Pancreas (tissue), 10 donors: ENCODE measurements at regions not wholly inside any gene's neighbourhood (a gene's known extent, or its start where the extent isn't known, plus 50 kb on each side); places are given as distances from the start of the nearest gene placed in this dataset.

Source experiments
- ATAC-seq, 4 donors: fragments of 200-7000 bp; cut with Tn5 transposase; one replicate each; pipeline versions ENCODE4 v1.8.0 to v1.9.1; 2020; ENCODE audit warnings: mild to moderate bottlenecking in 4 of 4, moderate library complexity in 4 of 4
- DNase-seq, 6 donors: peaks; one replicate each; pipeline ENCODE4 v3.0.0-alpha.2; 2020
- FAIRE-seq: peaks from 2 replicates; lab custom pipeline; 2012; peaks lifted over from hg19 to GRCh38; lab: Jason Lieb, UNC
- H3K27ac ChIP-seq, 4 donors: fragments of 200-600 bp; sonication (generic); 1 replicate in 3 of 4; 2 replicates in 1 of 4; pipeline versions ENCODE4 v1.5.0 to v1.8.0; 2020
- H3K27me3 ChIP-seq, 4 donors: fragments of 200-600 bp; one replicate each; pipeline ENCODE4 v1.8.0; 2021
- H3K36me3 ChIP-seq, 3 donors: fragments of 200-600 bp; sonication (generic) in 1 of 3; one replicate each; pipeline versions ENCODE4 v1.5.0 to v1.8.0; 2020 to 2021
- H3K4me1 ChIP-seq, 3 donors: fragments of 200-600 bp; one replicate each; pipeline ENCODE4 v1.8.0; 2021
- H3K4me3 ChIP-seq, 4 donors: fragments of 200-600 bp; sonication (generic) in 2 of 4; one replicate each; pipeline versions ENCODE4 v1.5.0 to v1.8.0; 2020 to 2021
- H3K9me3 ChIP-seq, 4 donors: fragments of 200-600 bp; one replicate each; pipeline ENCODE4 v1.8.0; 2021
- CTCF ChIP-seq, 4 donors: fragments of 200-600 bp; sonication (generic) in 3 of 4; IDR thresholded peaks; one replicate each; pipeline versions ENCODE4 v1.5.0 to v1.8.0; 2021; ENCODE audit warnings: antibody characterized with exemption in 4 of 4
- WGBS, 2 donors: extraction: QIAGEN DNeasy Blood & Tissue Kit; methylation state at CpG; one replicate each; pipeline ENCODE4 v1.1.7; 2013; 5-methylcytosine and 5-hydroxymethylcytosine counted together
- intact Hi-C, 3 donors: fragments of 100-400 bp; cut with DNase I; formaldehyde crosslinking; loops; one replicate each; pipeline versions ENCODE4 v1.11.1 to v1.14.2; 2022
- donor health status: healthy with polysubstance abuse.
- donor health status: DM: no; HTN: no; CAD: no; lungs with moderate emphysema.
- donor health status: DM: no; HTN: no; CAD: no.
- donor health status: control.
- donor health status: control.
- donor health status: Bipolar disorder and iron deficiency.
- donor health status: DM: yes; HTN: yes; CAD: no.
- donor health status: DM: no; HTN: no; CAD: no.
- donor health status: DM: no; HTN: no; CAD: no.
- donor health status: DM: yes; HTN: yes; CAD: no.

GRCh38 chr7:113204415-113204814, 86.1 kb upstream of the SMIM30 start:
- Histone ChIP-seq H3K36me3 (no peaks in the 10 kb centered on the region), H3K9me3 (no peaks in the 10 kb centered on the region), H3K4me3 (no peak overlapping the region), H3K4me1 (no peaks in the 10 kb centered on the region), H3K27ac (no peak overlapping the region), H3K27me3 (no peaks in the 10 kb centered on the region)
- intact Hi-C loops: no loop called here
- no peak for ATAC-seq
- TF ChIP-seq CTCF (IDR thresholded peaks at IDR 0.05): no peak
- DNase-seq: no peak
- no peak for FAIRE-seq

DNA sequence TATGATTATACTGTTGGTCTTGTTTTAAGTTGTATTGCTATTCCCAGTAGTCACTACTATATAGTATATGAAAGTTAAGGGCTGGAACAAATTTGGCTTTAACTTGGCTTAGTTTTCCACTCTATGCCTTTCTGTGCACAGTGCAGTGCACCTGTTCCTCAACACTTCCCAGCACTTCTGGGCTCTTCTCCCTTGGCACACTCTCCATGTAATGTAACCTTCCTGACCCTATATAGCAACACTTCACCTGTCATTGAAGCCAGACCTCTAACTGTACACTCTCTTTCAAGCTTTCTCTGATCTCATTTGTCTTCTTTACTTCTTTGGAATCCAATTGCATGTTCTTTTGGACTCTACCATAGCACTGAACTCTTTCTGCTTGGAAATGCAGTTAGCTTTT, 83.9 kb upstream of the SMIM30 start:
- intact Hi-C loops: no loop called here
- ATAC-seq: no peak
- Histone ChIP-seq H3K27me3 (no peaks in the 10 kb centered on the region), H3K4me1 (peaks cover 0 to 7% (median 0%) of the 10 kb centered on the region in 3 donors), H3K4me3 (no peak overlapping the region), H3K36me3 (no peaks in the 10 kb centered on the region), H3K27ac (no peak overlapping the region), H3K9me3 (no peaks in the 10 kb centered on the region)
- no peak for TF ChIP-seq CTCF (IDR thresholded peaks at IDR 0.05)
- no peak for FAIRE-seq
- no peak for DNase-seq

DNA sequence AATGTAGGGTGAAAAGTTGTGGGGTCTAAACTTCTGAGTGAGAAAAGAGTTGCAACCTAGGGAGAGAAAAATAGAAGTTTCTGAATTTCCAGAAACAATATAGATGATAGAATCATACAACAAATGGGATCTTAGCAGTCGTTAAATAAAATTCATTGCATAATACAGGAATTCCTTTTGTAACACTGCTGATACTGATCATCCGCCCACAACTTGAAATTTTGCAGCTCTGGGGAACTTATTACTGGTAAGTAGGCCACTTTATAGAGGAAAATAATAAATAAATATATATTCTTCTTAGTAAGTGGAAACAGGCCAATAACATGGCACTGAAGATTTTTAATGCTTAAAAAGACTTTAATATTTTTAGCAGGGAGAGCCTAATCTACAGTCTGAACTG, 81.9 kb upstream of the SMIM30 start:
- WGBS, 2 donors: 79 to 92% methylated on average over 2 of the region's 2 CpGs
- intact Hi-C loops: no loop called here

GRCh38 chr7:113199841-113200240, 81.5 kb upstream of the SMIM30 start:
- Histone ChIP-seq H3K9me3 (no peaks in the 10 kb centered on the region), H3K27ac (no peak overlapping the region), H3K27me3 (no peaks in the 10 kb centered on the region), H3K4me1 (peaks cover 0 to 7% (median 0%) of the 10 kb centered on the region in 3 donors), H3K4me3 (no peak overlapping the region), H3K36me3 (no peaks in the 10 kb centered on the region)
- no peak for TF ChIP-seq CTCF (IDR thresholded peaks at IDR 0.05)
- WGBS, 2 donors: 32 to 46% methylated on average over 2 of the region's 2 CpGs
- intact Hi-C loops: no loop called here
- FAIRE-seq: no peak
- DNase-seq: no peak
- no peak for ATAC-seq

More for the DNA sequence above, 81.9 kb upstream of the SMIM30 start:
- TF ChIP-seq CTCF (IDR thresholded peaks at IDR 0.05): no peak
- ATAC-seq (no peak), DNase-seq (no peak), FAIRE-seq (no peak)
- Histone ChIP-seq H3K4me1 (peaks cover 0 to 7% (median 0%) of the 10 kb centered on the region in 3 donors), H3K27ac (no peak overlapping the region), H3K36me3 (no peaks in the 10 kb centered on the region), H3K4me3 (no peak overlapping the region), H3K9me3 (no peaks in the 10 kb centered on the region), H3K27me3 (no peaks in the 10 kb centered on the region)

DNA sequence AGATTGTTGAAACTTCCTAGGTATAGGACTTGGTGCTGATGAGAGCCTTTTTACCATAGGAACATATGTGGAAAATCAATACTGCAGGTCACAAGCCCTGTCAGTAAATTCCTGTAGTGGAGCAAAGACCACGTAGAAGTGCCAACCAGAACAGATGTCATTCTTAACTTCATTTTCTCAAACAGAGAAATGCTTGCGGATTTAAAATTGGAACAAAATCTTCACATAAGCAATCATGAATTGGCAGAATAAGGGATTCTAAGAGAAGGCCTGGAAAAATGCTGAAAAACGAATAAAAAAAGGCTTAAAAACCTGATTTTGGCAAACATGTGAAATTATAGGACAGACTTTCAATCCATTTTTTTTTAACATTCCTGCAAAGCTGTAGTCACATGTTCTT, 80.8 kb upstream of the SMIM30 start:
- no peaks in the 10 kb centered on the region for H3K9me3 ChIP-seq
- intact Hi-C loops: no loop called here
- no peak overlapping the region for H3K4me3 ChIP-seq
- TF ChIP-seq CTCF (IDR thresholded peaks at IDR 0.05): no peak
- no peaks in the 10 kb centered on the region for H3K27me3 ChIP-seq
- H3K4me1 ChIP-seq: peaks cover 0 to 7% (median 0%) of the 10 kb centered on the region in 3 donors
- FAIRE-seq (no peak), ATAC-seq (peak in 2 of 4 donors; percentile 49 to 54), DNase-seq (no peak)
- WGBS, 2 donors: 43 to 47% methylated on average over 3 of the region's 3 CpGs
- H3K27ac ChIP-seq: no peak overlapping the region
- H3K36me3 ChIP-seq: no peaks in the 10 kb centered on the region
